ENCODE measurements at regions not wholly inside any gene's neighbourhood (a gene's known extent, or its start where the extent isn't known, plus 50 kb on each side); places are given as distances from the start of the nearest gene placed in this dataset.

DNA sequence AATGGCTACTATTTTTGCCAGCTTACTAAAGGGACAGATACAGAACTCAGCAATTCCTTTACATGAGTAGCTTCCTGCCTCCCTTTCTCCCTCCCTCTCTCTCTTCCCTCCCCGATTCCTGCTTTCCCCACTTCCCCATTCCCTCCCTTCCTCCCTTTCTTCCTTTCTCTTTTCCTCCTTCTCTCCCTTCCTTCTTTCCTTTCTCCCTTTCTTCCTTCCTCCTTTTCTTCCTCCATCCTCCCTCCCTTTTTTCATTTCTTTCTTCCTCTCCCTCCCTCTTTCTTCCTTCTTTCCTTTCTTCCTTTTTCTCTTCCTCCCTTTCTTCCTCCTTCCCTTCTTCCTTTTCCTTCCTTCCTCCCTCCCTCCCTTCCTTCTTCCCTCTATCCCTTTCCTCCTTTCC, 178.1 kb downstream of the RNF144B start:
- H3K27me3 Mint-ChIP-seq = peaks cover 36% of the 10 kb centered on the region
- H3K9me3 Mint-ChIP-seq = no peaks in the 10 kb centered on the region
- no peak for DNase-seq
- no peak overlapping the region for H3K4me3 Mint-ChIP-seq
- H3K27ac Mint-ChIP-seq = no peak overlapping the region
- H3K4me1 Mint-ChIP-seq (ENCODE audit: low read depth) = no peaks in the 10 kb centered on the region
- no peaks in the 10 kb centered on the region for H3K36me3 Mint-ChIP-seq (ENCODE audit: low read depth)

DNA sequence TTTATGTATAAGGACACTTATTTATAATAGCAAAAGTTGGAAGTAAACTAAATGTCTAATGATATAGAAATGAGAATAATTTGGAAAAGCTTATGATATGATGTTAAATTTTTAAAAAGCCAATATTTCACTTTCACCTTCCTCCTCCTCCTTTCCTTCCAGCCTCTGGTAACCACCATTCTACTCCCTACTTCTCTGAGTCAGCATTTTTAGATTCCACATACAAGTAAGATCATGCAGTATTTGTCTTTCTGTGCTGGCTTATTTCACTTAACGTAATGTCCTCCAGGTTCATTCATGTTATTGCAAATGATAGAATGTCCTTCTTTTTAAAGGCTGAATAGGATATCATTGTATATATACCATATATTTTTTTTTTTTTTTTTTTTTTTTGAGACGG, 180.2 kb downstream of the RNF144B start:
- DNase-seq = no peak
- no peaks in the 10 kb centered on the region for H3K4me1 Mint-ChIP-seq (ENCODE audit: low read depth)
- no peaks in the 10 kb centered on the region for H3K9me3 Mint-ChIP-seq
- peaks cover 19% of the 10 kb centered on the region for H3K27me3 Mint-ChIP-seq
- no peak overlapping the region for H3K4me3 Mint-ChIP-seq
- no peak overlapping the region for H3K27ac Mint-ChIP-seq
- H3K36me3 Mint-ChIP-seq (ENCODE audit: low read depth) = no peaks in the 10 kb centered on the region

DNA sequence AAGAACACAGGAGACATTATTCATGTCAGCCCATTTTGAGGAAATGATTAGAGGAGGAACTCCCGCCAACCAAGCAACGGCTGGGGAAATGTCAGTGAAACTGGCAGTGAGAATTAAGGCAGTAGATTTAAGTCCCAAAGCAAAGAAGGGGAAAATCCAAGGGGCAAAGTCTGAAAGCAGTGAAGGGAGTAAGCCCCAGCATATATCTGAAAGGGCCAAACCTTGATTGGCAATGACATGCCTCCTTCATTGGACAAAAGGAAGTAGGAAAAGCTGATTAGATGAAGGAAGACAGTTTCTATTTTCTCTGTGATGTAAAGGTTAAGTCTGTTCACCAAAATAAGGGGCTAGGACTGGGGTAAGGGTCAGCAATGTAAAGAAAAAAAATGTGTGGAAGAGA, 190.3 kb downstream of the RNF144B start:
- H3K27me3 Mint-ChIP-seq = peaks cover 26% of the 10 kb centered on the region
- no peaks in the 10 kb centered on the region for H3K4me1 Mint-ChIP-seq (ENCODE audit: low read depth)
- H3K4me3 Mint-ChIP-seq = no peak overlapping the region
- H3K36me3 Mint-ChIP-seq (ENCODE audit: low read depth) = no peaks in the 10 kb centered on the region
- no peaks in the 10 kb centered on the region for H3K9me3 Mint-ChIP-seq
- no peak overlapping the region for H3K27ac Mint-ChIP-seq
- DNase-seq = no peak

DNA sequence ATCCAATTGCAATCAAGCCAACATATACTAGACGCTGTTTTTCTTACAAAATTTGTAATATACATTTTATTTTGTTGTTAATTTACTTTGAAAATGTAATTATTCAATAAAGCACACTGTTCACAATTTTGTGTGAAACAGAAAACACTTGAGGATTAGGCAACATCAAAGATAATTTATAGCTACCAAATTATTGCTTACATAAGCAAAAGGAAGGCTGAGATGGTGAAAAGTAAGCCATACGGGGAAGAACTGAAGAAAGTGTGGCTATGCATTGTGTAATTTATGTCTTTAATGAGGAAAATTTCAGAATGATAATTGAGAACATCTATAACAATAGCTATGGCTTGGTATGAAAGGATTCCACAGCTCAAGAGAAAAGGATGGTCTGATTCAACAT, 192.0 kb downstream of the RNF144B start:
- DNase-seq = no peak
- Mint-ChIP-seq H3K4me3 (no peak overlapping the region), H3K27ac (no peak overlapping the region)

DNA sequence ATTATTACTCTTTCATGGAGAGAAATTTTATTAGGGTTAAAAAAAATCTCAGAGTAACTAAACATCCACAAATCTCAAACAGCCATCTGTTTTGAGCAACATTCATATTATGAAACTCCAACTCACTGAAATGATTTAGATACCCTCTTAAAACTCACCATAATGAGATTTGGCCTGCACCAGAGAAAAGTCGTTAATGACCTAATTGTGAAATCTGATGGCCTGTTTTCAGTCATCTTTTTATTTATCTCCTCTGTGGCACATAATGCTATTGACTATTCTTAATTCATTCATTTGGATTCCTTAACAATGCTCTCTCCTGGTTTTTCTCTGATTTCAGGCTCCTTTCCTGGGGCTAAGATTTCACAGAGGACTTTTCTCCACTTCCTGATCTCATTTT, 192.7 kb downstream of the RNF144B start:
- H3K4me1 Mint-ChIP-seq (ENCODE audit: low read depth) = no peaks in the 10 kb centered on the region
- H3K36me3 Mint-ChIP-seq (ENCODE audit: low read depth) = no peaks in the 10 kb centered on the region
- no peak for DNase-seq
- peaks cover 36% of the 10 kb centered on the region for H3K27me3 Mint-ChIP-seq
- H3K4me3 Mint-ChIP-seq = no peak overlapping the region
- no peaks in the 10 kb centered on the region for H3K9me3 Mint-ChIP-seq
- no peak overlapping the region for H3K27ac Mint-ChIP-seq

More for the DNA sequence above, 192.0 kb downstream of the RNF144B start:
- H3K9me3 Mint-ChIP-seq = no peaks in the 10 kb centered on the region
- H3K27me3 Mint-ChIP-seq = peaks cover 31% of the 10 kb centered on the region
- H3K4me1 Mint-ChIP-seq (ENCODE audit: low read depth) = no peaks in the 10 kb centered on the region
- no peaks in the 10 kb centered on the region for H3K36me3 Mint-ChIP-seq (ENCODE audit: low read depth)

DNA sequence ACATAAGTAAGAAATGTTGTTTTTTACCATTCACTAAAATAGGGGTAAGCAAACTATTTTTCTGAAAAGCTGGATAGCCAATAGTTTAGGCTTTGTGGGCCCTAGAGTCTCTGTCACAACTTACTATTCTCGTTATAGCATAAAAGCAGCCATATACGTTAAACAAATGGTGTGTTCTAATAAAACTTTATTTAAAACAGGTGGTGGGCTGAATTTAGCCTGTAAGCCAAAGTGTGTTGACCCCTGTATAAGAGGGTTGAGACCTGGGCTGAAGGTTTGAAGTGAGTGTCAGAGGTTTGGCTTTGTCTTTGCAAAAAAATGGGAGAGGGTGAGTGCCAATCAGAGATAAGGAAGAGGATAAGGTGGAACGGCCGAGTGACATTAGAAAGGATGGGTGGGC, 197.2 kb downstream of the RNF144B start:
- Mint-ChIP-seq H3K4me1 (ENCODE audit: low read depth) (no peaks in the 10 kb centered on the region), H3K27me3 (peaks cover 20% of the 10 kb centered on the region), H3K4me3 (no peak overlapping the region), H3K9me3 (no peaks in the 10 kb centered on the region), H3K36me3 (ENCODE audit: low read depth) (no peaks in the 10 kb centered on the region), H3K27ac (no peak overlapping the region)
- DNase-seq = no peak

DNA sequence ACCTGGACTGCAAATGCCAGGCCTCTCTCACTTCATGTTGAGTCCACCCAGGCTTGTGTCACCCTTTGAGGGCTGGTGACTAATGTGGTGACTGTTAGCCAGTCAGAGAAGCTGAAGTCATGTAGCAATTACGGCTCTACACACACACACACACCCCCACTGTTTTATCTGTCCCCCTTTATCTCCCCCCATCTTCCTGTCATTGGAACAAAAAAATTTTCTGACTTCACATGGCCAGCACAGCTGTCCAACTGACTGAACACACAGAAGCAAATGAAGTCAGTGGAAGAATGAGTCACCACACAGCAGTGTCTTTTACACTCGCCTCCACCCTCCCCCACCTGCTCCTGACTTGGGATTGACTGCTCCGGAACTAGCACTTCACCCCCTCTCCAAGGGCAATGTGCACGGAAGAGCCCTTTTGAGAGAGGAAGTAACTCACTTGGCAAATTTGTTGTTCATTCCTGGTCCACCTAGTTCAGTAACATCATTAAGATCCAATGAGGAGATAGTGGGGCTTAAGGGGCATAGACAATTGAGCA, 198.0 kb downstream of the RNF144B start:
- no peaks in the 10 kb centered on the region for H3K4me1 Mint-ChIP-seq (ENCODE audit: low read depth)
- peaks cover 20% of the 10 kb centered on the region for H3K27me3 Mint-ChIP-seq
- H3K27ac Mint-ChIP-seq = no peak overlapping the region
- H3K9me3 Mint-ChIP-seq = no peaks in the 10 kb centered on the region
- no peaks in the 10 kb centered on the region for H3K36me3 Mint-ChIP-seq (ENCODE audit: low read depth)
- DNase-seq = no peak
- no peak overlapping the region for H3K4me3 Mint-ChIP-seq

DNA sequence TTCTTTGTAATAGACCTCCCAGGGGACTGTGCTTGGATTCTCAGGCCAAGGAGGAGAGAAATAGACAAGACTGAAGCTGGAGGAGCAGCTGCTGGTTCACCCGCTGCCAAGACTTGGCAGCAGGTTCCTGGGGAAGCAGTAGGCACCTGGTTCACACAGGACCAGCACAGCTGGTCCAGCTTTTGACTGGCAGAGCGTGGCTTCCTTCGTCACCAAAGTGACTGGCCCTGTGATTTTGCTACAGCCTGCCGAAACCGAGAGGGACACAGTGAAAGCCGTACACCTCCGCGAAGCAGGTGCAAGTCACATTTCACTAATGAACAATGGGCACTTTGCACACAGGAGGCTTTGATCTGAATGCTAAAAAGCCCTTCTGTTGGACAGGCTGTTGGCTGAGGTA, 199.0 kb downstream of the RNF144B start:
- Mint-ChIP-seq H3K27ac (no peak overlapping the region), H3K27me3 (peaks cover 18% of the 10 kb centered on the region), H3K36me3 (ENCODE audit: low read depth) (no peaks in the 10 kb centered on the region), H3K4me3 (no peak overlapping the region), H3K9me3 (no peaks in the 10 kb centered on the region), H3K4me1 (ENCODE audit: low read depth) (no peaks in the 10 kb centered on the region)
- no peak for DNase-seq

DNA sequence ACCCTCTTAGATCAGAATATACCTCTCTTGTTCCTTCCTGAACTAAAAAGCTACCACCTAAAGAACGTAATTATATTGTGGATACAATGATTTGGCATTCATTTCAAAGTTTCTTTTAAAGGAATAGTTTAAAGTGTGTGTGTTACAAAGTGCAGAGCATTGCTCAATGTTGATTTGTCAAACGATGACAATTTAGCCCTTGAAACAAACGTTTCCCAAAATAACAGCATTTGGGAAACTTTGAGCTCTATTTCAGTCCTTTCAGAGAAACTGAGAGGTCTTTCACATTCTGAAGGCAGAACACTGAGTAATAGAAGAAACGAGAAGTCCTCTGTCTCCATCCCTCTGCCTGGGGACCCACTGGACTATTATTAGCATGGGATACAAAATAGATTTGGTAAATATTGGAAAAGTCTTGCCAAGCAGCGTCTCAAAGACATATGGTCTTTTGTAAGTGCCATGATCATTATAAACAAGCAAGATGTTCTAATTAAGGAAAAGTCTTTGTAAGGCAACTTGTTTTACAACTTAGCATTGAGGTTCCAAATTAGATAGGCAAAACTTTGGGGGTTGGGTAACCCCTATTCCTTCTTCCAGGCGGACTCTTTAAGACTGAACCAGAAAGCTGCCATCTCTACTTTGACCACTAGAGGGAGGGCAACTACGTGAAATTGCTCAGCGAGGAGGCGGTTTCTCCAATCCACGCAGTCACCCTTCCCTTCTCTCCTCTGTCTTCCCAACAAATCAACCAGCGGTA, 208.8 kb downstream of the RNF144B start:
- Mint-ChIP-seq H3K36me3 (ENCODE audit: low read depth) (no peaks in the 10 kb centered on the region), H3K27me3 (peaks cover 33% of the 10 kb centered on the region), H3K27ac (no peak overlapping the region), H3K4me1 (ENCODE audit: low read depth) (peaks cover 3% of the 10 kb centered on the region), H3K4me3 (no peak overlapping the region), H3K9me3 (no peaks in the 10 kb centered on the region)
- no peak for DNase-seq

DNA sequence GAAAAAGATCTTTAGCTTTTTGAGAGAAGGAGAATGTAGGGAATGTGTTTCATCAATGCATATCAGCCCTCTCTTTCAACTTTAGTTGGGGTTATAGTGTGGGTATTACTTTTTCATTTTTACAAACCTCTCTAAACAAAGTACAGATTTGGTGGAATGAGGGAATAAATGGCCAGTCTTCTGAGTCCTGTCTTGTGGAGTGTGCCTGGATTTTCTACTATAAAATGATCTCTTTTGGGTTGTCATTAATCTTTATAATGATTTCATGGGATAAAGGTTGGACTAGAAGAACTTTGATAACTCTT, 209.3 kb downstream of the RNF144B start:
- Mint-ChIP-seq H3K27me3 (peaks cover 36% of the 10 kb centered on the region), H3K9me3 (no peaks in the 10 kb centered on the region), H3K36me3 (ENCODE audit: low read depth) (no peaks in the 10 kb centered on the region), H3K4me1 (ENCODE audit: low read depth) (peaks cover 3% of the 10 kb centered on the region), H3K27ac (no peak overlapping the region), H3K4me3 (no peak overlapping the region)
- DNase-seq = no peak

DNA sequence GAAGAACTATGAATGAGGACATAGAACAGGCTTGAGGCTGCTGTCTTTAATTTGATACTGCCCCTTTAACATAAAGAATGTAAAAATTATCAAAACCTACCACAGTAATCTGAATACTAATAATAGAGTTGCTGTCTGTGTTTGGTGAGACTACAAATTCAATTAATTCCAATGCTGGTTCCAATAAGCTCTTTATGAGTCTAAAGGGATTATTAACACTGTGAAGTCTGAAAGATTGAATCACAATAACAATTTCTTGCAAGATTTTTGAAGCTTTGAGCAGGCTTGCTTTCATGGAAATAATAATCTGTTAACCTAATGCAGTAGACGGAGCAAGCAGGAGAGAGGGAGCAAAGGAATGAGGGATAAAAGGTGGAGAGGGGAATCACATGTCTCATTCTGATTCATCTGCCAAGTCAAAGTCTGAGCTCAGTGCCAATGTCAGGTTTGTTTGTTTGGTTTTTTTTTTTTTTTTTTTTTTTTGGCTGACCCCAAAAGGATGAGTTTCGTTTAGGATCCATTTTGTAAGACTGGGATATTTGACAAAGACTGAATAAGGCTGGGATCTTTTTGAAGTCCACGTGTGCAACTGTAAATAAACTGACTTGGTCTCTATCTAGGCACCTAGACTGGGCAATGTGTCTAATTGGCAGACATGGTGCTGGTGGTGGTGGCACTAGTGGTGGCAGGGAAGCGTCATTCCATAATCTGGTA, 211.6 kb downstream of the RNF144B start:
- no peak for DNase-seq
- H3K4me3 Mint-ChIP-seq = no peak overlapping the region

DNA sequence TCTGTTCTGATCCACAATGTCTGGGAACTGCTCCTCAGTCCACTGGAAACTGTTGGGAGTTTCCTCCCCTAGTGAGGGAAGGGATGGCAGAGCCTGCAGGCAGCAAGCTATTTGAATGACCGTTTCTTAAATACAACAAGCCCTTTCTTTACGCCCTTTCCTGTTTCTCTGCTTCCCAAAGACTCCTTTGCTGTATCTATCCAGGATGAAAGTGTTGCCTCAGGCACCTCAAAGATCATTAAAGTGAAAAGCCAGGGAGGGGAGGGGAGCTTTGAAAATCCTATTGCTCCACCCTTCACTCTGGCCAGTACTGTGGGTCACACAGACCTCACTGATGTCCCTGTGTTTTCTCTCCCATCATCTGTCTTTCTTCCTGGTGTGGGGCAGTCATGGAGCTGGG, 213.1 kb downstream of the RNF144B start:
- Mint-ChIP-seq H3K27ac (no peak overlapping the region), H3K9me3 (no peaks in the 10 kb centered on the region), H3K27me3 (peaks cover 36% of the 10 kb centered on the region), H3K4me1 (ENCODE audit: low read depth) (peaks cover 3% of the 10 kb centered on the region), H3K36me3 (ENCODE audit: low read depth) (no peaks in the 10 kb centered on the region), H3K4me3 (no peak overlapping the region)
- DNase-seq = no peak

More for the DNA sequence above, 211.6 kb downstream of the RNF144B start:
- no peaks in the 10 kb centered on the region for H3K36me3 Mint-ChIP-seq (ENCODE audit: low read depth)
- H3K9me3 Mint-ChIP-seq = no peaks in the 10 kb centered on the region
- H3K4me1 Mint-ChIP-seq (ENCODE audit: low read depth) = peaks cover 3% of the 10 kb centered on the region
- H3K27me3 Mint-ChIP-seq = peaks cover 36% of the 10 kb centered on the region
- no peak overlapping the region for H3K27ac Mint-ChIP-seq

DNA sequence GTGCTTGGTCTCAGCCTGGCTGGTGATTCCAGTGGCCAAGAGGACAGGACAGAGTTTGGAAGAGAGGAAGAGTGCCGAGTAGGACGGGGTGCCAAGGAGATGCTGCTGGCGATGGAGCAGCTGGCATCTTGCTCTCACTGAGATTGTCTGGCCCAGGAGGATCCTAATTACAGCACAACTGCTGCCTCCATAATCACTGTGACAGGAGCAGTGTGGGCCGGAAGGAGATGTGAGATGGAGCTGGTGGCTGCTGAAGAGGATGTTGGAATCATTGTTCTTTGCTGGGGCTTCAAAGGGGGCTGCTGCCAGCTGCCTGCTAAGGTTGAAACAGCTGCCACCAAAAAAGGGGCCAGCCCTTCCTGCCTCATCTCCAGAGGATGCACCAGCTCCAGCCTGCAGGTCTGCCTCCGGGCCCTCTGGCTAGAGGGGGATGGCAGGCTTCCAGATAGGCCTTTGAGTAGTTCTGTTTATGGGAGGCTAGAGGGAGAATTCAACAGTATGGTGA, 214.4 kb downstream of the RNF144B start:
- Mint-ChIP-seq H3K27ac (no peak overlapping the region), H3K27me3 (peaks cover 32% of the 10 kb centered on the region), H3K36me3 (ENCODE audit: low read depth) (no peaks in the 10 kb centered on the region), H3K9me3 (no peaks in the 10 kb centered on the region), H3K4me3 (no peak overlapping the region), H3K4me1 (ENCODE audit: low read depth) (no peaks in the 10 kb centered on the region)
- no peak for DNase-seq

DNA sequence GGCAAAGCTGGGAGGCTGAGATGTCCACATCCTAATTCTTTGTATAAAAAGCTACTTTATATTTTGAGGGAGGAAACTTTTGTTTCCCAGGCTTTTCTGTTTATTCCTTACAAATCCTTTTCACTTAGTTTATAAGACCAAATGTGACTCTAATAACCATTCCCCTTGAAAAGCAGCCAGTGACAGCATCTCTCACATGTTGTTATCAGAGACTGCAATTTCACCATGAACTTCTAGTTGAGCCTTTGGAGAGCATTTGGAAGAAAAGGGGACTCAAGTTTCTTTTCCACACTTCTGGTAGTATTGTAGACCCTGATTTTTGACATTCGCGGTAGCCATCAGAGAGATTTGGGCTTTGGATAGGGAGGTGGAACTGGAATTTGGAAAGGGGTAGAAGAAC, 215.8 kb downstream of the RNF144B start:
- no peak for DNase-seq
- no peaks in the 10 kb centered on the region for H3K36me3 Mint-ChIP-seq (ENCODE audit: low read depth)
- no peaks in the 10 kb centered on the region for H3K4me1 Mint-ChIP-seq (ENCODE audit: low read depth)
- H3K27me3 Mint-ChIP-seq = peaks cover 26% of the 10 kb centered on the region
- no peaks in the 10 kb centered on the region for H3K9me3 Mint-ChIP-seq
- H3K27ac Mint-ChIP-seq = no peak overlapping the region
- H3K4me3 Mint-ChIP-seq = no peak overlapping the region

DNA sequence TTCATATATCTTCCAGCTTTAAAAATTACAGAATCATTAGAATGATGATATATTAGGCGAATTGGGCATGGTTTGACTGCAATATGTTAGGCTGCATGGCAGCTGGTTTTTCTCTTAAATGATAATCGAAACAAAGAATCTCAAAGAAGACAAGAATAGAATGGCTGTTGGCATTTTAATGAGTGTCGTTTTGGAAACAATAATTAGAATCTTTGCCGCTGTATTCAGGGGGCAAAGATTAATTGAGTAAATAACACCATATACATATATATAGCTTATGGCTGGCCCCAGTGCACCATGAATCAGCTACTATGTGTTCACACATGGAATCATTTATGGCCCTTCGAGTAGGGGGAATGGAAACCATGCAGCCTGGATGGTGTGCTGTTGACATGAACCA, 216.2 kb downstream of the RNF144B start:
- H3K4me1 Mint-ChIP-seq (ENCODE audit: low read depth) = no peaks in the 10 kb centered on the region
- no peak for DNase-seq
- no peaks in the 10 kb centered on the region for H3K36me3 Mint-ChIP-seq (ENCODE audit: low read depth)
- H3K9me3 Mint-ChIP-seq = no peaks in the 10 kb centered on the region
- peaks cover 26% of the 10 kb centered on the region for H3K27me3 Mint-ChIP-seq
- no peak overlapping the region for H3K4me3 Mint-ChIP-seq
- no peak overlapping the region for H3K27ac Mint-ChIP-seq
